Embryonic facial prominence (tissue), 1 donor: ENCODE measurements at regions not wholly inside any gene's neighbourhood (a gene's known extent, or its start where the extent isn't known, plus 50 kb on each side); places are given as distances from the start of the nearest gene placed in this dataset.

Source experiments
- DNase-seq: peaks from one replicate; pipeline ENCODE4 v3.0.0-alpha.2; 2016; ENCODE audit errors: extremely low spot score

GRCh38 chr2:239626961-239627592 lies 226.3 kb upstream of the HDAC4 start:
- DNase-seq = no peak

- no peak for DNase-seq
These were observed 225.3 kb upstream of the HDAC4 start for GRCh38 chr2:239625971-239626734.

GRCh38 chr2:239625156-239625845 lies 224.5 kb upstream of the HDAC4 start:
- no peak for DNase-seq

- DNase-seq = no peak
These were observed 220.8 kb upstream of the HDAC4 start for GRCh38 chr2:239621611-239622010.

- DNase-seq = no peak
These were observed 218.5 kb upstream of the HDAC4 start for GRCh38 chr2:239619369-239619768.

GRCh38 chr2:239616729-239617128 lies 215.9 kb upstream of the HDAC4 start:
- DNase-seq = no peak

- DNase-seq = no peak
These were observed 211.3 kb upstream of the HDAC4 start for GRCh38 chr2:239612133-239612532.

- no peak for DNase-seq
These were observed 210.5 kb upstream of the HDAC4 start for GRCh38 chr2:239611222-239611795.

GRCh38 chr2:239610457-239611221 lies 209.8 kb upstream of the HDAC4 start:
- no peak for DNase-seq

GRCh38 chr2:239609607-239610310 lies 208.9 kb upstream of the HDAC4 start:
- no peak for DNase-seq

GRCh38 chr2:239609162-239609561 lies 208.3 kb upstream of the HDAC4 start:
- DNase-seq = no peak

- no peak for DNase-seq
These were observed 207.9 kb upstream of the HDAC4 start for GRCh38 chr2:239608723-239609122.

- DNase-seq = no peak
These were observed 207.4 kb upstream of the HDAC4 start for GRCh38 chr2:239608260-239608659.

GRCh38 chr2:239607517-239608191 lies 206.8 kb upstream of the HDAC4 start:
- DNase-seq = no peak

GRCh38 chr2:239606741-239607516 lies 206.1 kb upstream of the HDAC4 start:
- DNase-seq = no peak

GRCh38 chr2:239605976-239606375 lies 205.2 kb upstream of the HDAC4 start:
- DNase-seq = no peak

GRCh38 chr2:239605409-239605808 lies 204.6 kb upstream of the HDAC4 start:
- DNase-seq = no peak

- no peak for DNase-seq
These were observed 204.0 kb upstream of the HDAC4 start for GRCh38 chr2:239604861-239605260.

GRCh38 chr2:239603411-239604356 lies 202.9 kb upstream of the HDAC4 start:
- no peak for DNase-seq
